Fibroblast of lung (primary cell): ENCODE measurements at regions not wholly inside any gene's neighbourhood (a gene's known extent, or its start where the extent isn't known, plus 50 kb on each side); places are given as distances from the start of the nearest gene placed in this dataset.

Experiments
- DNase-seq, 2 donors: peaks; one replicate each; pipeline versions ENCODE4 v3.0.0 to v3.0.0-alpha.2; 2010; ENCODE audit warnings: low read depth in 2 of 2
- H2AFZ ChIP-seq: 2 replicates; pipeline ENCODE4 v1.5.1; 2012; ENCODE audit warnings: low read length, control low read depth, inconsistent platforms
- H3K27ac ChIP-seq: 2 replicates; pipeline ENCODE4 v1.5.1; 2011; ENCODE audit warnings: low read length, control low read depth; ENCODE audit not compliant: insufficient read depth
- H3K27me3 ChIP-seq: 2 replicates; pipeline ENCODE4 v1.5.1; 2011; ENCODE audit warnings: mild to moderate bottlenecking, low read length; ENCODE audit not compliant: control insufficient read depth, insufficient read depth
- H3K36me3 ChIP-seq: 2 replicates; pipeline ENCODE4 v1.5.1; 2011; ENCODE audit warnings: low read length; ENCODE audit not compliant: control insufficient read depth, insufficient read depth
- H3K4me1 ChIP-seq: 2 replicates; pipeline ENCODE4 v1.5.1; 2011; ENCODE audit warnings: low read length; ENCODE audit not compliant: control insufficient read depth, insufficient read depth; ENCODE audit errors: extremely low read depth
- H3K4me2 ChIP-seq: 2 replicates; pipeline ENCODE4 v1.5.1; 2011; ENCODE audit warnings: low read length, control low read depth; ENCODE audit not compliant: insufficient read depth; ENCODE audit errors: extremely low read depth
- H3K4me3 ChIP-seq, 4 experiments: fragments of 200-600 bp in 1 of 4; sonication (generic) in 1 of 4; replicated peaks in 1 of 4; 2 replicates each; pipeline ENCODE4 v1.5.1; 2011 to 2016; ENCODE audit warnings: low read length in 4 of 4, low read depth in 3 of 4, mild to moderate bottlenecking in 3 of 4, control low read depth in 2 of 4, inconsistent platforms in 1 of 4, mixed read lengths in 1 of 4; ENCODE audit not compliant: insufficient read depth in 1 of 4; ENCODE audit errors: control extremely low read depth in 1 of 4
- H3K79me2 ChIP-seq: 2 replicates; pipeline ENCODE4 v1.5.1; 2012; ENCODE audit warnings: mild to moderate bottlenecking, low read length, inconsistent platforms; ENCODE audit not compliant: control insufficient read depth, insufficient read depth
- H3K9ac ChIP-seq: 2 replicates; pipeline ENCODE4 v1.5.1; 2011; ENCODE audit warnings: mild to moderate bottlenecking, low read length, control low read depth; ENCODE audit not compliant: insufficient read depth
- H3K9me3 ChIP-seq: 2 replicates; pipeline ENCODE4 v1.5.1; 2012; ENCODE audit warnings: low read depth, low read length; ENCODE audit not compliant: control insufficient read depth, insufficient read depth
- H4K20me1 ChIP-seq: 2 replicates; pipeline ENCODE4 v1.5.1; 2011; ENCODE audit warnings: low read length; ENCODE audit not compliant: control insufficient read depth, insufficient read depth; ENCODE audit errors: extremely low read depth
- EZH2 ChIP-seq: IDR thresholded peaks from 2 replicates; pipeline ENCODE4 v1.5.1; 2012; ENCODE audit warnings: low read length, control low read depth, mild to moderate bottlenecking; ENCODE audit errors: missing control alignments
- TF ChIP-seq, protein P1 (sequence below), 2 donors: IDR thresholded peaks in 1 of 2; conservative IDR thresholded peaks in 1 of 2; 1 replicate in 1 of 2; 2 replicates in 1 of 2; pipeline ENCODE4 v1.5.1; 2011 to 2012; ENCODE audit warnings: low read length in 2 of 2, control low read depth in 1 of 2, inconsistent platforms in 1 of 2, low read depth in 1 of 2, mild to moderate bottlenecking in 1 of 2

DNA sequence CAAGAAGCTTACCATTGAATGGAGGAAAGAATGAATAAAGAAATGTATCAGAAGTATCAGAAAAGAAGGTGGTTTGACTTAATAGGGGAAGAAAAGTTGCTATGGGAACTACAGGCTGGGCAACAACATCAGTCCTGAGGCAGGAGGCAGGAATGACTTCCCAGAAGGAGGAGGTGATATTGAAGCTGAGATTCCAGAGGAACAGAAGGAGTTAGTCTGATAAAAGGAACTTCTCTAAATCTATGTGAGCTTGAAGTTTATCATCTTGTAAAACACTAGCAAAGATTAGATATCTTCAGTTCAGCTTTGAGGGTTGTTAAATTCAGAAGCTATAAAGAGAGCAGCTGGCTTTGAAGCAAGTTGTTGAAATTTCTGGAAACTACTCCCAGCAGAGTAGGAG, 213.3 kb upstream of the THRB start:
- no peaks in the 10 kb centered on the region for H3K36me3 ChIP-seq
- H3K4me3 ChIP-seq: no peak overlapping the region
- H4K20me1 ChIP-seq: peaks cover 2% of the 10 kb centered on the region
- TF ChIP-seq EZH2: no peak
- TF ChIP-seq, protein P1, sequence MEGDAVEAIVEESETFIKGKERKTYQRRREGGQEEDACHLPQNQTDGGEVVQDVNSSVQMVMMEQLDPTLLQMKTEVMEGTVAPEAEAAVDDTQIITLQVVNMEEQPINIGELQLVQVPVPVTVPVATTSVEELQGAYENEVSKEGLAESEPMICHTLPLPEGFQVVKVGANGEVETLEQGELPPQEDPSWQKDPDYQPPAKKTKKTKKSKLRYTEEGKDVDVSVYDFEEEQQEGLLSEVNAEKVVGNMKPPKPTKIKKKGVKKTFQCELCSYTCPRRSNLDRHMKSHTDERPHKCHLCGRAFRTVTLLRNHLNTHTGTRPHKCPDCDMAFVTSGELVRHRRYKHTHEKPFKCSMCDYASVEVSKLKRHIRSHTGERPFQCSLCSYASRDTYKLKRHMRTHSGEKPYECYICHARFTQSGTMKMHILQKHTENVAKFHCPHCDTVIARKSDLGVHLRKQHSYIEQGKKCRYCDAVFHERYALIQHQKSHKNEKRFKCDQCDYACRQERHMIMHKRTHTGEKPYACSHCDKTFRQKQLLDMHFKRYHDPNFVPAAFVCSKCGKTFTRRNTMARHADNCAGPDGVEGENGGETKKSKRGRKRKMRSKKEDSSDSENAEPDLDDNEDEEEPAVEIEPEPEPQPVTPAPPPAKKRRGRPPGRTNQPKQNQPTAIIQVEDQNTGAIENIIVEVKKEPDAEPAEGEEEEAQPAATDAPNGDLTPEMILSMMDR (conservative IDR thresholded peaks at IDR 0.05 in 1 of 2, IDR thresholded peaks at IDR 0.05 in 1 of 2; ENCODE audit: low read depth in 1 of 2, low read length in 2 of 2): no peak
- no peaks in the 10 kb centered on the region for H3K4me1 ChIP-seq
- H3K27me3 ChIP-seq: no peaks in the 10 kb centered on the region
- H3K4me2 ChIP-seq: no peak overlapping the region
- no peak overlapping the region for H2AFZ ChIP-seq
- no peaks in the 10 kb centered on the region for H3K9me3 ChIP-seq
- H3K27ac ChIP-seq: no peak overlapping the region
- H3K79me2 ChIP-seq: no peaks in the 10 kb centered on the region
- no peak overlapping the region for H3K9ac ChIP-seq
- DNase-seq: no peak

DNA sequence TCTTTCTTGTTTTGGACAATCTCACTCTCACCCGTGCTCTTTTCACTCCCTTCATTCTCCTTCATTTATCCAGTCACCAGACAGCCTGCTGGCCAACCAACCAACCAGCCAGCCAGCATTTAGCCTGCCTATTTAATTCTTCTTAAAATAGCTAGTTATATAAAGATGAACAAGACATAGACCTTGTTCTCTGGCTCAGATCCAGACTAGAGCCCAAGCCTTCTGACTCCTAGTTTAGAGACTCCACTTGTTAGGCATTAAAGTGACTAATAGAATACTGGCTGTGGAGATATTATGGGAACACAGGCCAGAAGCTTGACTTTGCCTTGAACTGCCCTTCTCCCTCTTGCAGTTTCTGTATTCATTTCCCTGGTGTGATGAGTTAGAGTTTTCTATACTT, 215.3 kb upstream of the THRB start:
- H3K9me3 ChIP-seq: no peaks in the 10 kb centered on the region
- no peak overlapping the region for H3K4me3 ChIP-seq
- TF ChIP-seq EZH2: no peak
- TF ChIP-seq, protein P1 (conservative IDR thresholded peaks at IDR 0.05 in 1 of 2, IDR thresholded peaks at IDR 0.05 in 1 of 2; ENCODE audit: low read depth in 1 of 2, low read length in 2 of 2): no peak
- no peaks in the 10 kb centered on the region for H3K79me2 ChIP-seq
- no peak overlapping the region for H3K4me2 ChIP-seq
- H3K4me1 ChIP-seq: no peaks in the 10 kb centered on the region
- peaks cover 2% of the 10 kb centered on the region for H4K20me1 ChIP-seq
- DNase-seq: no peak
- H3K9ac ChIP-seq: no peak overlapping the region
- no peak overlapping the region for H2AFZ ChIP-seq
- H3K27ac ChIP-seq: no peak overlapping the region
- H3K27me3 ChIP-seq: no peaks in the 10 kb centered on the region
- no peaks in the 10 kb centered on the region for H3K36me3 ChIP-seq

DNA sequence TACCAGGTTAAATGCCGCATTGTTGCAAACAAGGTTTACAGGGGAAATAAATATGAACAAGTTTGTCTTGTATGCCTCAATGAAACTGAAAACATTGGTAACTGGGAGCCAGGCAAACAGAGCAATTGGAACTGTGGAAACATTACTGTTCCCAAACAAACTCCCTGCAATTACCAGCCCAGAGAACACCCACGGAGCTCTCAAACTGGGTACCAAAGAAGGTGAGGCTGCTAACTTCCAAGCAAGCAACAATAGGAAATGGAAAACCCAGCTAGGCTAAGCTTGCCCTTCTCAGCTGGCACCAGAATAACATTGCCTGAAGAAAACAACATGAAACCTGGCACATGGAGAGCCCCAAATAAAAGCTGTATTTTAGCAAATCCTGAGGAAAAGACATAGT, 218.9 kb upstream of the THRB start:
- no peak overlapping the region for H2AFZ ChIP-seq
- no peak overlapping the region for H3K9ac ChIP-seq
- H3K27me3 ChIP-seq: no peaks in the 10 kb centered on the region
- no peak overlapping the region for H3K4me2 ChIP-seq
- H3K4me3 ChIP-seq: no peak overlapping the region
- DNase-seq: no peak
- no peaks in the 10 kb centered on the region for H3K4me1 ChIP-seq
- H3K27ac ChIP-seq: no peak overlapping the region
- no peaks in the 10 kb centered on the region for H3K9me3 ChIP-seq
- no peaks in the 10 kb centered on the region for H3K36me3 ChIP-seq
- peaks cover 2% of the 10 kb centered on the region for H4K20me1 ChIP-seq
- TF ChIP-seq, protein P1 (conservative IDR thresholded peaks at IDR 0.05 in 1 of 2, IDR thresholded peaks at IDR 0.05 in 1 of 2; ENCODE audit: low read depth in 1 of 2, low read length in 2 of 2): no peak
- no peak for TF ChIP-seq EZH2
- no peaks in the 10 kb centered on the region for H3K79me2 ChIP-seq
